ENCODE measurements at regions not wholly inside any gene's neighbourhood (a gene's known extent, or its start where the extent isn't known, plus 50 kb on each side); places are given as distances from the start of the nearest gene placed in this dataset.
"Not testable (repeated sequence)": the region's sequence is repeated elsewhere in the genome, so short reads cannot be mapped to it uniquely, and the experiment has no call there.

DNA sequence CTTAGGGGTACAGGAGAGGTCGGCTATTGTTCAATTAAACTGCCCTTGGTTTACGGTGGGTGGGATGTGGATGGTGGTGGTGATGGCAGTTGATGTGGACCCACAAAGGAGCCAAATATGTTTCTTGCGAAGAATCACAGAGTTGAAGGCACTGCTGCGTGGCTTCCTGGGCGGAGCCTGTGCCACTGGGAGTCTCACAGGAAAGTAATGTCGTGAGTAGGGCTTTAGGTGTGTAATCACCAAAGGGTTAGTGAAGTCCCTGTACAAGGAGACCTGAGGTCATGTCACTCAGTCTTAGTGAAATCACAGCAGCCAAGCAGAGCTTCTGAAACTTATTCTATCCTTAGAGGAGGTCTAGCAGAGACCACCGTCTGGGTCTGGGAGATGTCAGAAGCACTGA lies 215.3 kb downstream of the ANKRD36B start:
- H3K27ac ChIP-seq; H2AFZ ChIP-seq; H3F3A ChIP-seq (ENCODE audit: insufficient read depth, low read depth); H3K4me3 ChIP-seq; H3K4me1 ChIP-seq (replicated peaks; ENCODE audit: insufficient read depth); intact Hi-C loops (cut with micrococcal nuclease; ENCODE audit: unreplicated experiment); DNase-seq; H3K9me3 ChIP-seq (ENCODE audit: insufficient read depth, low read depth); H3K4me2 ChIP-seq; BruUV-seq (replicated peaks); H3K9me2 ChIP-seq (ENCODE audit: insufficient read depth); H4K20me1 ChIP-seq (ENCODE audit: insufficient read depth); POLR2A ChIA-PET (ENCODE audit: unreplicated experiment); H3K79me2 ChIP-seq (ENCODE audit: low read depth); CTCF ChIA-PET; H3K36me3 ChIP-seq (ENCODE audit: low read depth); H3K27me3 ChIP-seq (ENCODE audit: insufficient read depth, low read depth): not testable (repeated sequence)

DNA sequence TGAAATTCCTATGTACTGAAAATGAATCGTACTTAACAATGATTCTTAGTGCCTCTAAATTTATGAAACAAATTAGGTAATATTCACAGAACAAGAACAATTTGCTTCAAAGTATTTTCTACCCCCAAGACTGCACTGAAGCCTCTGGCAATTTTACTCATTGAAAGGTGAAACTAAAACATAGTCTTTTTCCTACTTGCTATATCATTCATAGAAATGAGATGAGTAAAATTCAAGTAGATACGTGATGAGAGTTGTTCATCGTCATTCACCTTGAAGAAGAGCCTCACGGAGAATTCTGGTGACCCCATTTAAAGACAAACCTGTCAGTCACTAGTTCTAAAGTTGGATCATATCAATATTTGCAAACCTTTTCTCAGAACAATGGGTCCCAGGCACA lies 226.5 kb downstream of the ANKRD36B start:
- H3F3A ChIP-seq (ENCODE audit: insufficient read depth, low read depth); POLR2A ChIA-PET (ENCODE audit: unreplicated experiment); H3K4me2 ChIP-seq; H3K27ac ChIP-seq; H4K20me1 ChIP-seq (ENCODE audit: insufficient read depth); H3K9me3 ChIP-seq (ENCODE audit: insufficient read depth, low read depth); DNase-seq; H3K9me2 ChIP-seq (ENCODE audit: insufficient read depth); H2AFZ ChIP-seq; H3K79me2 ChIP-seq (ENCODE audit: low read depth); H3K27me3 ChIP-seq (ENCODE audit: insufficient read depth, low read depth); BruUV-seq (replicated peaks); intact Hi-C loops (cut with micrococcal nuclease; ENCODE audit: unreplicated experiment); H3K4me3 ChIP-seq; H3K36me3 ChIP-seq (ENCODE audit: low read depth); CTCF ChIA-PET: not testable (repeated sequence)
- peaks cover 11% of the 10 kb centered on the region for H3K4me1 ChIP-seq (replicated peaks; ENCODE audit: insufficient read depth)

DNA sequence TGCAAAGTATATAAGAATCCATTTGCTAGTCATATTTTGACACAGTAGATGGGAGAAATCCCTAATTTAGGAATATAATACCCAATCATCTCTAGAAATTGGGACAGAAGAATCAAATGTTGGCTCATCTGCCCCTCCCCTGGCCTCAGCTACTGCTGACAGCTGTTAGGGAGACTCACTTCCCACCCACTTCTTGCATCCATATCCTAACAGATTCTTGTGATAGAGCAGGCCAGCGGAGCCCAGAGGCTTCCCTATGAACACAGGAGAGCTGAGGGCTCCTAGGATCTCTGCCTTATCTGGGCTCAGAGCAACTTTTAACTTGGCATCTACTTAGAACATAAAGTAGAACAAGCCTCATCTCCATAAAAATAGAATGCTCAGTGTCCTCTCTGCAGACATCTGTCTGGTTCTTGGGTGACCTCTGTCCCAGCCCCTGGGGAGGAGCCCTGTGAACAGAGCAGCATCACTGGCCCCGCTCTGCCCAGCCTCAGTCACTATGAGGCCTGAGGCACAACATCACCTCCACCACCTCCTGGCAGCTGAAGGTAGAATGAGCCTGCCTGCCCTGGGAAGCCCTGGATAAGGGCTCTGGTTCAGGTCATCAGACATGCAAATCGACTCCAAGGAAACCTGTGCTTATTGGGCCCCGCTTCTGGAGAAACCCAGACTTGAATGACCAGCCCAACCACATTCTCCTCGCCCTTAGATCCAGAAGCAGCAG lies 229.7 kb downstream of the ANKRD36B start:
- H4K20me1 ChIP-seq (ENCODE audit: insufficient read depth) = no peaks in the 10 kb centered on the region
- TF ChIP-seq EZH2 (IDR thresholded peaks at IDR 0.05; ENCODE audit: low read depth) = no peak
- TF ChIP-seq, protein P1, sequence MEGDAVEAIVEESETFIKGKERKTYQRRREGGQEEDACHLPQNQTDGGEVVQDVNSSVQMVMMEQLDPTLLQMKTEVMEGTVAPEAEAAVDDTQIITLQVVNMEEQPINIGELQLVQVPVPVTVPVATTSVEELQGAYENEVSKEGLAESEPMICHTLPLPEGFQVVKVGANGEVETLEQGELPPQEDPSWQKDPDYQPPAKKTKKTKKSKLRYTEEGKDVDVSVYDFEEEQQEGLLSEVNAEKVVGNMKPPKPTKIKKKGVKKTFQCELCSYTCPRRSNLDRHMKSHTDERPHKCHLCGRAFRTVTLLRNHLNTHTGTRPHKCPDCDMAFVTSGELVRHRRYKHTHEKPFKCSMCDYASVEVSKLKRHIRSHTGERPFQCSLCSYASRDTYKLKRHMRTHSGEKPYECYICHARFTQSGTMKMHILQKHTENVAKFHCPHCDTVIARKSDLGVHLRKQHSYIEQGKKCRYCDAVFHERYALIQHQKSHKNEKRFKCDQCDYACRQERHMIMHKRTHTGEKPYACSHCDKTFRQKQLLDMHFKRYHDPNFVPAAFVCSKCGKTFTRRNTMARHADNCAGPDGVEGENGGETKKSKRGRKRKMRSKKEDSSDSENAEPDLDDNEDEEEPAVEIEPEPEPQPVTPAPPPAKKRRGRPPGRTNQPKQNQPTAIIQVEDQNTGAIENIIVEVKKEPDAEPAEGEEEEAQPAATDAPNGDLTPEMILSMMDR (conservative IDR thresholded peaks at IDR 0.05) = no peak
- POLR2A ChIA-PET (ENCODE audit: unreplicated experiment) = interaction anchor here (0.6 kb wide), 1 partner anchor 9 kb away, joined by 3 read pairs; no protein-coding TSS in a partner anchor
- H3K36me3 ChIP-seq (ENCODE audit: low read depth) = no peaks in the 10 kb centered on the region
- no TSS peak for BruUV-seq (replicated peaks)
- H3K4me1 ChIP-seq (replicated peaks; ENCODE audit: insufficient read depth) = peaks cover 11% of the 10 kb centered on the region
- H3K27me3 ChIP-seq (ENCODE audit: insufficient read depth, low read depth) = no peaks in the 10 kb centered on the region
- peak; percentile 77 to 86 for DNase-seq
- H2AFZ ChIP-seq = 0 out of 2 replicates have a peak overlapping the region, but pooled peaks have one; percentile 4
- H3F3A ChIP-seq (ENCODE audit: insufficient read depth, low read depth) = no peaks in the 10 kb centered on the region
- H3K9me3 ChIP-seq (ENCODE audit: insufficient read depth, low read depth) = no peaks in the 10 kb centered on the region
- H3K79me2 ChIP-seq (ENCODE audit: low read depth) = no peaks in the 10 kb centered on the region
- intact Hi-C loops (cut with micrococcal nuclease; ENCODE audit: unreplicated experiment) = no loop called here
- no peak overlapping the region for H3K4me3 ChIP-seq
- H3K4me2 ChIP-seq = peak overlapping the region; percentile 21
- H3K27ac ChIP-seq = no peak overlapping the region
- no peaks in the 10 kb centered on the region for H3K9me2 ChIP-seq (ENCODE audit: insufficient read depth)
- CTCF ChIA-PET = interaction anchor here (0.6 kb wide), 1 partner anchor 593 kb away, joined by 3 read pairs; no protein-coding TSS in a partner anchor

DNA sequence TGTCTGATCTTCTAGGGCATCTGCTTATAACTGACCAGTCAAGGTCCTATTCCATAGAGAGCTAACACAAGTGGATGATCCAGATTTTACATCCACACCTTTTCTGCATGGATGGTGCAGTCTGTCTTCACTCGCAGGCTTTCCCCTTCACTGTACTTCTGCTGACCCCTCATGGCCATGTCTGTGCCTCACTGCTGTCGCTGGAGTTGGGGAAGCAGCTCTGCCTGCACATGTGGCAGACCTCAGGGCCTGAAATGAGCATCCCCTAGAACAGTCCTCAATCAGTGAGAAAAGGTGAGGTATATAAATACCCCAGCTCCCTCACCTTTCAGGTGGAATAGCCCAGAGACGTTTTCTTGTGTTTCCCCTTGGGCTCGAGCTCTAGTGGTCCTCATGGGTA lies 233.8 kb downstream of the ANKRD36B start:
- Histone ChIP-seq H3F3A (ENCODE audit: insufficient read depth, low read depth) (no peaks in the 10 kb centered on the region), H2AFZ (no peak overlapping the region), H3K4me2 (no peak overlapping the region), H3K4me3 (no peak overlapping the region), H3K36me3 (ENCODE audit: low read depth) (no peaks in the 10 kb centered on the region), H3K9me3 (ENCODE audit: insufficient read depth, low read depth) (no peaks in the 10 kb centered on the region), H4K20me1 (ENCODE audit: insufficient read depth) (no peaks in the 10 kb centered on the region), H3K79me2 (ENCODE audit: low read depth) (no peaks in the 10 kb centered on the region), H3K4me1 (replicated peaks; ENCODE audit: insufficient read depth) (peaks cover 11% of the 10 kb centered on the region), H3K9me2 (ENCODE audit: insufficient read depth) (no peaks in the 10 kb centered on the region), H3K27me3 (ENCODE audit: insufficient read depth, low read depth) (no peaks in the 10 kb centered on the region), H3K27ac (no peak overlapping the region)
- intact Hi-C loops (cut with micrococcal nuclease; ENCODE audit: unreplicated experiment) = no loop called here
- no TSS peak for BruUV-seq (replicated peaks)
- ChIA-PET POLR2A (ENCODE audit: unreplicated experiment) (no interaction called here), CTCF (no interaction called here)
- peak in 1 of 2 experiments; percentile 32 for DNase-seq
- TF ChIP-seq, protein P1 (conservative IDR thresholded peaks at IDR 0.05) = no peak
- no peak for TF ChIP-seq EZH2 (IDR thresholded peaks at IDR 0.05; ENCODE audit: low read depth)
